GM18502 (cell line): ENCODE measurements at regions not wholly inside any gene's neighbourhood (a gene's known extent, or its start where the extent isn't known, plus 50 kb on each side); places are given as distances from the start of the nearest gene placed in this dataset.

Source experiments
- ATAC-seq: cut with Tn5 transposase; IDR thresholded peaks from one replicate; pipeline ENCODE4 v1.9.1; 2021; ENCODE audit warnings: mild to moderate bottlenecking; ENCODE audit not compliant: unreplicated experiment, poor library complexity

DNA sequence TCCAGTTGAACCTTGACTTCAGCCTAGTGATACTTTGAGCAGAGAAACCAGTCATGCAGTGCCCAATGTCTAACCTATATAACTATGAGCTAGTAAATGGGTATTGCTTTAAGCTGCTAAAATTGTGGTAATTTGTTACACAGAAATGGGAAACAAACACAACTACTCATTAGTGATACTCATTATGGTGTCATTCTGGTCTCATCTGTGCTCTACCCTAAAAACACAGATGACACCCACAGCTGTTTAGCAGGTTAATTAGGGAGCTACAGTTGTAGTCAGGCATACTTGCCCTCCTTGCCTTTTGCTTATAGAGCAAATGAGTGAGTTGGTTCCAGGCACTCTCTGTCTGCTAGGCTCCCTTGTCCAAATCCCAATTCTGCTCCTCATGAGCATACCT is 50.0 kb upstream of the ATF7IP start:
- no peak for ATAC-seq
